Cardiac muscle cell (in vitro differentiated cells and primary cell): ENCODE measurements at regions not wholly inside any gene's neighbourhood (a gene's known extent, or its start where the extent isn't known, plus 50 kb on each side); places are given as distances from the start of the nearest gene placed in this dataset.
A peak's percentile ranks its signal among the peaks of the same experiment; 100 is the strongest.

Experiments
- DNase-seq, 2 donors: peaks; one replicate each; pipeline versions ENCODE4 v3.0.0 to v3.0.0-alpha.2; 2010 to 2017; ENCODE audit warnings: low read depth in 1 of 2, low spot score in 1 of 2
- H3K27ac ChIP-seq: fragments of 200-600 bp; sonication (generic); 2 replicates; pipeline ENCODE4 v1.5.1; 2016
- H3K27me3 ChIP-seq: fragments of 200-600 bp; sonication (generic); 2 replicates; pipeline ENCODE4 v1.6.0; 2016; ENCODE audit warnings: control low read depth
- H3K36me3 ChIP-seq: fragments of 200-600 bp; sonication (generic); 2 replicates; pipeline ENCODE4 v1.5.1; 2016; ENCODE audit warnings: control low read depth
- H3K4me1 ChIP-seq: fragments of 200-600 bp; sonication (generic); 2 replicates; pipeline ENCODE4 v1.8.1; 2017; ENCODE audit warnings: low read depth, mild to moderate bottlenecking, mixed run types
- H3K4me3 ChIP-seq: fragments of 200-600 bp; sonication (generic); 2 replicates; pipeline ENCODE4 v1.5.1; 2016; ENCODE audit warnings: mild to moderate bottlenecking
- H3K9me3 ChIP-seq: fragments of 200-600 bp; sonication (generic); 2 replicates; pipeline ENCODE4 v1.5.1; 2017; ENCODE audit warnings: low read depth, mild to moderate bottlenecking, control low read depth
- TF ChIP-seq, protein P1 (sequence below): IDR thresholded peaks from 2 replicates; pipeline ENCODE4 v1.5.1; 2012; ENCODE audit warnings: low read depth, mild to moderate bottlenecking, low read length

- peaks cover 4% of the 10 kb centered on the region for H3K27me3 ChIP-seq
- H3K27ac ChIP-seq, result no peak overlapping the region
- peak; percentile 32 to 84 for DNase-seq
- H3K4me3 ChIP-seq, result peak overlapping the region; percentile 93
- no peaks in the 10 kb centered on the region for H3K36me3 ChIP-seq
- H3K9me3 ChIP-seq, result no peaks in the 10 kb centered on the region
- H3K4me1 ChIP-seq, result no peaks in the 10 kb centered on the region
- TF ChIP-seq, protein P1, sequence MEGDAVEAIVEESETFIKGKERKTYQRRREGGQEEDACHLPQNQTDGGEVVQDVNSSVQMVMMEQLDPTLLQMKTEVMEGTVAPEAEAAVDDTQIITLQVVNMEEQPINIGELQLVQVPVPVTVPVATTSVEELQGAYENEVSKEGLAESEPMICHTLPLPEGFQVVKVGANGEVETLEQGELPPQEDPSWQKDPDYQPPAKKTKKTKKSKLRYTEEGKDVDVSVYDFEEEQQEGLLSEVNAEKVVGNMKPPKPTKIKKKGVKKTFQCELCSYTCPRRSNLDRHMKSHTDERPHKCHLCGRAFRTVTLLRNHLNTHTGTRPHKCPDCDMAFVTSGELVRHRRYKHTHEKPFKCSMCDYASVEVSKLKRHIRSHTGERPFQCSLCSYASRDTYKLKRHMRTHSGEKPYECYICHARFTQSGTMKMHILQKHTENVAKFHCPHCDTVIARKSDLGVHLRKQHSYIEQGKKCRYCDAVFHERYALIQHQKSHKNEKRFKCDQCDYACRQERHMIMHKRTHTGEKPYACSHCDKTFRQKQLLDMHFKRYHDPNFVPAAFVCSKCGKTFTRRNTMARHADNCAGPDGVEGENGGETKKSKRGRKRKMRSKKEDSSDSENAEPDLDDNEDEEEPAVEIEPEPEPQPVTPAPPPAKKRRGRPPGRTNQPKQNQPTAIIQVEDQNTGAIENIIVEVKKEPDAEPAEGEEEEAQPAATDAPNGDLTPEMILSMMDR, result no peak
Observed at GRCh38 chr6:138691595-138692057, 81.9 kb upstream of the CCDC28A start.

GRCh38 chr6:138692058-138692977, 81.3 kb upstream of the CCDC28A start:
- Histone ChIP-seq H3K27ac (peak overlapping the region; percentile 8), H3K4me3 (peak overlapping the region; percentile 93), H3K4me1 (no peaks in the 10 kb centered on the region), H3K27me3 (peaks cover 4% of the 10 kb centered on the region), H3K36me3 (no peaks in the 10 kb centered on the region), H3K9me3 (no peaks in the 10 kb centered on the region)
- TF ChIP-seq, protein P1, result peak; percentile 83
- peak; percentile 73 to 82 for DNase-seq

DNA sequence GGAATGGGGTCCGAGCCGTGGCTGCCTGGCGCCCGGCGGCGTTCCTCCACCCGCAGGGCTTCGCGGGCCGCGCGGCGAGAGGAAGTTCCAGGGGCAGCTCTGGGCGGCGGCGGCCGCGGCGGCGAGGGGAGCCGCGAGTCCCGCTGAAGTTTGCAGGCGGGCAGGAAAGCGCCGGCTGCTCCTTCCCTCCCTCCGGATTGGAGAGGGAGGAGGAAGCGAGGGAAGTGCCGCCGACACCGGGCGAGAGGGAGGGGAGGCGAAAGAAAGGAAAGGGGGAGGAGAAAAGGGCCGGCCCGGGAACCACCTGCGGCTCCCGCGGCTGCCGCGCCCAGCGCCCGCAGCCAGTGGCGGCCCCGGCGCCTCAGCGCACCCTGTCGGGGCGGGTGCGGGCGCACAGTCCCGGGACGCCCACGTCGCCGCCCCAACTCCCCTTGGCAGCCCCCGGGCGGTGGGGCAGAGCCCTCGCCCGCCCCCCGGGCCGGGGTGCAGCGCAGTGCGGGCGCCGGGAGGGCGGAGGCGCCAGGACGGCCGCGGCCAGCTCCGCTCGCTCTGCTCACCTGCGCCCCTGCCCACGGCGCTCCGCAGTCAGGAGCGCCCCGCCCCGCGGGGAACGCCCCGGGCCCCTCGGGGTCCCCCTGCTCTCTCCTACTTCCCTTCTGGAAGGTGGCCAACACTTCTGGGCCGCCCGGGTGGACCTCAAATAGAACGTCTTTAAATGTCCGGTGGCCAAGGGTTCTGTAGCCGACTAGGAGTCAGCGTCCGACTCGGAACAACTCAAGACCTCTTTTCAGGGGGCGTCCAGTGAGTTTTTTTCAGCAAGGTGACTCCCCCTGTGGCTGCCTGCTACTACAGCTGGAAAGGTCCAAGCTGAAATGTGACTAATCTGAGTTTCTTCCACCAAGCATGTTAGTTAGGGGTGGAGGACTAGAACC, 80.3 kb upstream of the CCDC28A start:
- peak overlapping the region; percentile 8 for H3K27ac ChIP-seq
- H3K9me3 ChIP-seq, result no peaks in the 10 kb centered on the region
- no peaks in the 10 kb centered on the region for H3K4me1 ChIP-seq

GRCh38 chr6:138695193-138695592, 78.4 kb upstream of the CCDC28A start:
- no peaks in the 10 kb centered on the region for H3K4me1 ChIP-seq
- H3K36me3 ChIP-seq, result no peaks in the 10 kb centered on the region
- no peak for DNase-seq
- peaks cover 4% of the 10 kb centered on the region for H3K27me3 ChIP-seq
- H3K27ac ChIP-seq, result no peak overlapping the region
- no peaks in the 10 kb centered on the region for H3K9me3 ChIP-seq
- TF ChIP-seq, protein P1, result no peak
- no peak overlapping the region for H3K4me3 ChIP-seq

More for the DNA sequence above, 80.3 kb upstream of the CCDC28A start:
- TF ChIP-seq, protein P1, result no peak
- peaks cover 4% of the 10 kb centered on the region for H3K27me3 ChIP-seq
- DNase-seq, result peak; percentile 74 to 79
- no peaks in the 10 kb centered on the region for H3K36me3 ChIP-seq
- peak overlapping the region; percentile 93 for H3K4me3 ChIP-seq

DNA sequence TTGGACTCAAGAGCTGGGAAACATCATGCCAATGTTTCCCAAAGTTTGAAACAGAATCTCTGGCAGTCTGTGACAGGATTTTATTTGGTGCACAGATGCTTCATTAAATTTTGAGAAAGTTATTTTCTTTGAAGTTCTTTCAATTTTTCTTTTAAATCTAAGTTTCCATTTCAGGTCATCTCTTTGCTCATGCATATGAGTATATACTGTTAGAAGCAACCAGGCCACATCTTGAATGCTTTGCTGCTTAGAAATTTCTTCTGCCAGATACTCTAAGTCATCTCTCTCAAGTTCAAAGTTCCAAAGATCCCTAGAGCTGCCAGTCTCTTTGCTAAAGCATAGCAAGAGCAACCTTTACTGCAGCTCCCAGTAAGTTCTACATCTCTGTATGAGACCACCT, 59.1 kb upstream of the CCDC28A start:
- no peak overlapping the region for H3K27ac ChIP-seq
- H3K9me3 ChIP-seq, result no peaks in the 10 kb centered on the region
- H3K36me3 ChIP-seq, result no peaks in the 10 kb centered on the region
- no peak overlapping the region for H3K4me3 ChIP-seq
- DNase-seq, result no peak
- H3K27me3 ChIP-seq, result no peaks in the 10 kb centered on the region
- TF ChIP-seq, protein P1, result no peak
- no peaks in the 10 kb centered on the region for H3K4me1 ChIP-seq
